ENCODE measurements at regions not wholly inside any gene's neighbourhood (a gene's known extent, or its start where the extent isn't known, plus 50 kb on each side); places are given as distances from the start of the nearest gene placed in this dataset.
"Not testable (repeated sequence)": the region's sequence is repeated elsewhere in the genome, so short reads cannot be mapped to it uniquely, and the experiment has no call there.

DNA sequence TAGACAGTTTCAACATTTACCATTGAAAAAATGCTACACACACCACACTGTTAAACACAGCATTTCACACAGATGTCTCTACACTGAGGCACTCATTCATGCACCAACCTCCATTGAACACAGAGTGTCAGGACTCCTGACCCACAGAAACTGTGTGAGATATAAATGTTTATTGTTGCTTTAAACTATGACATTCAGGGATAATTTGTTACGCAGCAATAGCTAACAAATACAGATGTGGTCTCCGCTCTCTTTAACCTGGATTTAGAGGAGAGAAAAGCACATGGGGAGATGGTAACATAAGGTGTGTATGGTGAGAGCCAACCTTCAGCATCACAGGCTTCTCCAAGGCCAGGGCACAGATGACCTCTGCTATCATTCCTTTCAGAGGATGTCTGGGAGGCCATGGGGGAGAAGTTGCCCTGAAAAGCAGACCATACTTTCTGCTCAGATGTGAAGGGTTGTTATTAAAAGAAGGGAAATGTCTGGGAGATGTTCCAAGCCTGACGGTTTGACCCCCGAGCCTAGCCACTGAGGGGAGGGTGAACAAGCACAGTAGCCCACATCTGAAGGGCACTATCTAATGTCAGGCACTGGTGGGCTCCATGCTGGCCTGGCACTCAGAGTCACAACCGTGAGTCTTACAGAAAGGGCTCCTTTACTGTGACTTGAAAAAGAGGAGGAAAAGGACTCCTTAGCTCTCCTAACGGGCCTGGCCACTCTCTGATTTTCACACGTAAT, 284.5 kb upstream of the TLE3 start:
- H3K27ac ChIP-seq (ENCODE audit: low read depth, low read length), result no peak overlapping the region
- 71 to 92% (median 89%) methylated on average over 7 of the region's 7 CpGs for WGBS, 3 donors

DNA sequence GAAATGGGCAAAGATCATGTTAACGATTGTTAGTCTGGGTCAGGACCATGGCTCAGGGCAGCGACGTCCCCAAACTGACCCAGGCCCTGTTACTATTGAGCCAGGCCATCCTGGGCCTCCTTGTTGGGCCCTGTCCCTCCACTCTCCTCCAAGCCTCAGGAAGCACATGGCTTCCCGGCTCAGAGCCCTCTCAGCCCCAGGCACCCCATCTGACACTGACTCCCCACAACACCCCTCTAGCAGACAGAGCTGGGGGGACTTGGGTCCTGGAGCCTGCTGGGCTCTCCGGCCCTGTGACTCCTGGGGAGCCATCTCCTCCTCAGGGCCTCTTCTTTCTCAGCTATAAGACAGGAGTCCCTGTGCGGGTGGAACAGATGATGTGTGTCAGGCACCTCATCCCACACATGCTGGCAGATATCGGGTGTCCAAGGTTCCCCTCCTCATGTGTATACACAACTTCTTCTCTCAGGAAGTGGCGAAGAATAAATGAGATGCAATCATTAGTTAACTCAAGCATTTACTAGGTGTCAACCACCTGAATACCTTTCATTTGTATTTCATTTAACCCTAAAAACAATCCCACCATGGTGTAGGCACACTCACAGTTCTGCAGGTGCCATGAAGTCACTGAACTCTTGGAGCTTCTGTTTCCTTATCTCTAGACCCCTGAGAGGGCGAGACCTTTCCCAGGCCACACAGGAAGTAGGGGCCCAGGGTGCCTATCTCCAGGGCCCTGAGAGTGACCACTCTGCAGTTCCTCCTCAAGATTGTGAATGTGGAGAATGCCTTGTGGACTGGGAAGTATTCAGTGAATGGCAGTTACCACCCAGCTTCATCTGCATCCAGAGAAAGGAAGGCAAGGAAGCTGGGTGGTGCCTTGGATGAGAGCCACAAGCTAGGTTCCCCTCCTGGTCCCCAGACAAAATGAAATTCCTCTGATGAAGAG, 282.5 kb upstream of the TLE3 start:
- H3K27ac ChIP-seq (ENCODE audit: low read depth, low read length), result no peak overlapping the region
- 90 to 94% (median 93%) methylated on average over 9 of the region's 9 CpGs for WGBS, 3 donors

DNA sequence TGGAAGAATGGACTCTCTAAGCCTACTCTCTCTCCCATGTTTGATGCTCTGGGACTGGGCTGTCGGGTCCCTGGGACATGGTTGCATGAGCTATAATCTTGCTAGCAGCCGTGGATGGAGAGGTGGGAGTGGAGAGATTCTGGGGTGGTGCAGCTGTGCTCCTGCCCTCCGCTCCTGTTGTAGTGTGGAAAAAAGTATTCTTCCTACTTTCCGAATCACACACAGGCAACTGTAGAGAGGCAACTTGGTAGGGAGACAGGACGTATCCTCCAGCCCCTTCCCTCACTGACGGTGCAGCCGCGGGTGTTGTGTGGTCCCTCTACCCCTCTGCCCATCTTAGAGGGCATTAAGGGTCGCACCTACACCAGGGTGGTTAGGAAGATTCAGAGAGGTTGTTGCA, 281.4 kb upstream of the TLE3 start:
- no peak overlapping the region for H3K27ac ChIP-seq (ENCODE audit: low read depth, low read length)
- 92 to 98% (median 93%) methylated on average over 9 of the region's 9 CpGs for WGBS, 3 donors

DNA sequence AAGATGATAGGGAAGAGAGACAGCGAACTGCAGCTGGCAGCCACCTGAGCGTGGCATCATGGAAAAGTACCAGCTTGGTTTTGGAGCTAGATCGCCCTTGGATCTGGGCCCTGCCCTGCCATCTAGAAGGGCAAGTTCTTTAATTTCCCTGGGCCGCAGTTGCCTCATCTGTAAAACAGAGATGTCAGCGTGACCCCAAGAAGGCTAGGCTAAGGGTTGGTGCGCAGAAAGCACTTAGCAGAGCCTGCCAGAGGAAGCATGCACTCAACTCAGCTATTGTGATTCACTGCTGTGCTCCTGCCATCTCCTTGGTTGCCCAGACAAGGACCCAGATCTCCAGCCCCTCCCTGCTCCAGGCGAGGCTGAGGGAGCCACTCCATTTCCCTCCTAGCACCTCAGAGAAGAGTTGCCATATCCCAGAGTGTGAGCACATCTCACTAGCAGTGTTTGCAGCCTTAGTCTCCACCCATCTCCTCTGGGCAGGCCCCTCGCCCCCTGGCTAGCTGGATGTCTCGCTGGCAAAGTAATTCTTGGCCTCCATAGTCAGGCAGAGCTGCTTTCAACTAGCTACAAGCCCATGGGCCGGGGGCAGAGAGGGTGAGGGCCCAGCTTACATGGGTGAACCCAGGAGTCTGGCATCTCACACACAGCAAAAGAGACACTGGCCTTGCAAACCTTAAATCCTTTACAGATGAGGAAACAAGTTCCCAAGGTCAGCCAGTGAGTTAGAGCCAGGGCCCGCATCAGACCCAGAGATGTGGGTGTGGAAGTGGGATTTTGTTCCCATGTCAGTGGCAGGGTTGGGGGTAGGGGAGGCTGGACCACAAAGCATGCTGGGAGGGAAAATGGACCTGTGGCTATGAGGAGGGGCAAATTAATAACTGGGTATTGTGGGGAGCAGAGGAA, 280.7 kb upstream of the TLE3 start:
- H3K27ac ChIP-seq (ENCODE audit: low read depth, low read length), result no peak overlapping the region
- WGBS, 3 donors, result 86 to 88% (median 87%) methylated on average over 11 of the region's 11 CpGs

DNA sequence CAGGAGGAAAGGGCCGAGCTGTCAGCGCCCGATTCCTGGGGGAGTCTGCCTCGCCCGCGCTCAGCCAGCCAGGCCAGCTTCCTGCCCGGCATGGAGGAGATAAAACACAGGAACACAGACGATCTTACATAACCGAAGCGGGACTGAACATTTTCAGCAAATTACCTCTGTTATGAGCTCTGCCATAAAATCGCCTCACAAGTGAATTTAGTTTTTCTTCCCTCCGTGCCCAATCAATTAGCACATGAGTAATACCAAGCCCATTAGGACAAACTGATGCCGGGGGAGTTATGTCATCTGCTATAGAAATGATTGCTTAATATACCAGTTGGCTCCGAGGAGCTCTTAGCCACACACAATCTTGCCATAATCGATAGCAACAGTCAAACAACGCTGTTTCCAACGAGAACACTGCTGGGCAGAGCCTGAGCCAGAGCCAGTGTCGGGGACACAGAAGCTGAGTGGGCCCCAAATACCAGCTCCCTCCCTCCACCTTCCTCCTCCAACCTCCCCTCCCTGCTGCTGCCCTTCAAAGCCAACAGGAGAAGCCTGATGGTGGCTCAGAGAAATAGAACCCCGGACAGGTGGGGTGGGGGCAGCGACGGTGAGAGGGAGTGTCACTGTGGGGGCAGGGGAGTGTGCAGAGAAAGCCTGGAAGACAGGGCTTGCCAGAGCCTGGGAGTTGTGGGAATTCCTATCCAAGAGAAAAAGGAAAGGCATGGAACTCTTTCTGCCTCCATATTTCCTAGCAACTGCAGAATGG, 279.4 kb upstream of the TLE3 start:
- no peak overlapping the region for H3K27ac ChIP-seq (ENCODE audit: low read depth, low read length)
- 2 to 9% (median 8%) methylated on average over 21 of the region's 21 CpGs for WGBS, 3 donors

DNA sequence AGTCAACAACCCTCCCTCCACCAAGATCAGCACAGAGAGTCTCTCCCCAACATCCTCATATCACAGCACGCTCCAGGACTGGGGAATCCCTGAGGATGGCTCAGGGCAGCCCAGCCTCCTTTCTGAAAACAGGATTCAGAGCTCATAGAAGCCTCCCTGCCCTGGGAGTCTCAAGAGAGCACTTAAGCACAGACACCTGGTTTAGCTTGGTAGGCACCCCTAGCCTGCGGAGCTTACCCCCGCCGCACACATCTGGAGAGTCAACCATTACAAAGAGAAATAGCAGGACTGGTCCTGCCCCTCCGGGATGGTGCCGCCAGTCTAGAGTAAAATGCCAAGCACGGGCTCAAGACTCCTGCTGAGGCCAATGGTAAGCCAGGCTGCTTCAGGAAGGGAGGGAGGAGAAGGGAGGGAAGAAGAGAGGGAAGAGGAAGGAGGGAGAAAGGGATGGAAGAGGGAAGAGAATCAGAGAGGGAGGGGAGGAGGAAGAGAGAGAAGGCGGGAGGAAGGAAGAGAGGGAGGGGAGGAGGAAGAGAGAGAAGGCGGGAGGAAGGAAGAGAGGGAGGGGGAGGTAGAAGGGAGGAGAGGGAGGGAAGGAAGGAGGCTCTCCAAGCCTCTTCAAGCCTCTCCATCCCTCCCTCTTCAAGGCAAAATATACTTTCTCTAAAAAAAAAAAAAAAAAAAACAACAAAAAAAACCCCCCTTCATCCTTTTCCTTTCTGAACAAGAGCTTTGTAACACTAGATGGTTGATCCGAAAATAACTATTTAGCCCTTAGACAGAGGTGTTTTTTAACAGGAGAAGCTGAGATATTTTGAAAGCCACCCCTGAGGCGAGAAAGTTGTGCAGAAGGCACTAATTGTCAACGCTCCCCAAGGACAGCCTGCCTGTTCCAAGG, 278.6 kb upstream of the TLE3 start:
- WGBS, 3 donors, result 31 to 50% (median 32%) methylated on average over 12 of the region's 12 CpGs
- no peak overlapping the region for H3K27ac ChIP-seq (ENCODE audit: low read depth, low read length)

DNA sequence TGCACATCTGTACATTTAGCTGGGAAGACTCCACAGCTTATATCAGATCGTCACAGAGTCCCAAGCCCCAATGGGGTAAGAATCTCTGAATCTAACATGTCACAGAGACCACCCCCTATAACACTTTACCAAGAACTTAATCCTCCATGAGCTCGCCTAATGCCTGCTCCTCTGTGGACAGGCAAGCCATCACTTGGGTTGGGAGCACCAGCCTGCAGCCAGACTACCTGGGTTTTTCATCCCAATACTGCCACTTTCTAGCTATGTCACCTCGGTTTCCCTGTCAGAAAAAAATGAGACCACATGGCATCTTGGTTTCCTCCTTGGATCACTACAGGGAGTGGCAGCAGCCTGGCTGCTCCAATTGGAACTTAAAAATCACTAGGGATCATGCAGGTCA, 277.9 kb upstream of the TLE3 start:
- WGBS, 3 donors, result 81 to 88% (median 86%) methylated on average over 3 of the region's 3 CpGs
- no peak overlapping the region for H3K27ac ChIP-seq (ENCODE audit: low read depth, low read length)

DNA sequence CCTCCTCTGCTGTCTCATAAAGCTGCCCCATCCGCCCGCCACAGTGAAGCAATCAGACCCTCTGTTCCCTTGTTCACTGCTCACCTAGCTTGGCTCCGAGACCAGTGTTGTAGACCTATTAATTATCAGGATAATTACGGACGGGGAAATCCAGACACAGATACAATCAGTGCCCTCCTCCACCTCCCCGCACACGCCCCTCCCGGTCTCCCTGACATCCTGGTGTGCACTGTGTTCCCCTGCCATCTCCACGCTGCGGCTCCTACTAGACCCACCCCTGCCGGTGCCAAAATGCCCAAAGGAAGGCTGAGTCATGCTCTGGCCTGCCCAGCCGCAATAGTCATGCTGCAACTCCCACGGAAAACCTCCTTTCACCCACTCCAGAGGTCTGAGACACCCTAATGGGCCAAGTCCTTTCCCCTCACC, 277.3 kb upstream of the TLE3 start:
- H3K27ac ChIP-seq (ENCODE audit: low read depth, low read length), result no peak overlapping the region
- WGBS, 3 donors, result 36 to 84% (median 46%) methylated on average over 13 of the region's 13 CpGs

DNA sequence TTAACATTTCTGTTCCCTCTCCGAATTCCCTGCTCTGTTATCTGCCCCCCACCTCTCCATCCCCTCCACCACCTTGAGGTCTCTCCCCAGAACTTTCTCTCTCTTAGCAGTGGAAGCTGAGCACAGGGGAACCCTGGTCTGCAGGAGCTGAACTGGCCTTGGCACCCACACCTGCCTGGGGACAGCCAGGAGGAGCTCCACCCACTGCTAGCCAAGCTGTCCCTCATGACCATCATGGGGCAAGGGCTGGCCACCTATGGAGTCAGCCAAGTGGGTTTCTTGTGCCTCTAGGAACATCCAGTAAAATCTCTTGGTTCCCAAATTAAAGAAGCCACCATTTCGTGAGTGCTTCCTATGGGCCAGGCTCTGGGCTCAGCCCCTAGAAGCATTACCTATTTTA, 276.4 kb upstream of the TLE3 start:
- WGBS, 3 donors, result 86 to 91% (median 89%) methylated on average over 2 of the region's 2 CpGs
- no peak overlapping the region for H3K27ac ChIP-seq (ENCODE audit: low read depth, low read length)

DNA sequence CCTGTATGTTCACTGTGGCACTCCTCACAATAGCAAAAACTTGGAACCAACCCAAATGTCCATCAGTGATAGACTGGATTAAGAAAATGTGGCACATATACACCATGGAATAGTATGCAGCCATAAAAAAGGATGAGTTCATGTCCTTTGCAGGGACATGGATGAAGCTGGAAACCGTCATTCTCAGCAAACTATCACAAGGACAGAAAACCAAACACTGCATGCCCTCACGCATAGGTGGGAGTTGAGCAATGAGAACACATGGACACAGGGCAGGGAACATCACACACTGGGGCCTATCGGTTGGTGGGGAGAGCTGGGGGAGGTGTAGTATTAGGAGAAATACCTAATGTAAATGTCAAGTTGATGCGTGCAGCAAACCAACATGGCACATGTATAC, 275.7 kb upstream of the TLE3 start:
- WGBS, 3 donors, result 92 to 97% (median 95%) methylated on average over 4 of the region's 4 CpGs

DNA sequence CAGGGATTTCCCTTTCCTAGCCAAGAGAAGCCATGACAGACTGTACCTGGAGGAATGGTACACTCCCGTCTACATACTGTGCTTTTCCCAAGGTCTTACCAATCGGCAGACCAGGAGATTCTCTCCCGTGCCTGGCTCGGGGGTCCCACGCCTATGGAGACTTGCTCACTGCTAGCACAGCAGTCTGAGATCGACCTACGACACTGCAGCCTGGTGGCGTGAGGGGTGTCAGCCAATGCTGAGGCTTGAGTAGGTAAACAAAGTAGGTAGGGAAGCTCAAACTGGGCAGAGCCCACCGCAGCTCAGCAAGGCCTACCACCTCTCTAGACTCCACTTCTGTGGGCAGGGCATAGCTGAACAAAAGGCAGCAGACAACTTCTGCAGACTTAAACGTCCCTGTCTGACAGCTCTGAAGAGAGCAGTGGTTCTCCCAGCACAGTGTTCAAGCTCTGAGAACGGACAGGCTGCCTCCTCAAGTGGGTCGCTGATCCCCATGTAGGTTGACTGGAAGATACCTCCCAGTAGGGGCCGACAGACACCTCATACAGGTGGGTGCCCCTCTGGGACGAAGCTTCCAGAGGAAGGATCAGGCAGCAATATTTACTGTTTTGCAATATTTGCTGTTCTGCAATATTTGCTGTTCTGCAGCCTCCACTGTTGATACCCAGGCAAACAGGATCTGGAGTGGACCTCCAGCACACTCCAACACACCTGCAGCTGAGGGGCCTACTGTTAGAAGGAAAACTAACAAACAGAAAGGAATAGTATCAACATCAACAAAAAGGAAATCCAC, 270.4 kb upstream of the TLE3 start:
- 71 to 86% (median 84%) methylated on average over 14 of the region's 14 CpGs for whole genome bisulfite sequencing, 3 donors
- H3K27ac ChIP-seq (ENCODE audit: low read depth, low read length), result not testable (repeated sequence)

More for the DNA sequence above, 275.7 kb upstream of the TLE3 start:
- not testable (repeated sequence) for H3K27ac ChIP-seq (ENCODE audit: low read depth, low read length)

DNA sequence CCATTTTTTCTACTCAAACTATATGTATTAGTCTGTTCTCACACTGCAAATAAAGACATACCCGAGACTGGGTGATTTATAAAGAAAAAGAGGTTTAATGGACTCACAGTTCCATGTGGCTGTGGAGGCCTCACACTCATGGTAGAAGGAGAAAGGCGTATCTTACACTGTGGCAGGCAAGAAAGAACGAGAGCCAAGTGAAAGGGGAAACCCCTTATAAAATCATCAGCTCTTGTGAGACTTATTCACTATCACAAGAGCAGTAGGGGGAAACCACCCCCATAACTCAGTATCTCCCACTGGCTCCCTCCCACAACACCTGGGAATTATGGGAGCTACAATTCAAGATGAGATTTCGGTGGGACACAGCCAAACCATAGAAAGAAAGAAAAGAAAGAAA, 266.3 kb upstream of the TLE3 start:
- not testable (repeated sequence) for H3K27ac ChIP-seq (ENCODE audit: low read depth, low read length)
- 87 to 89% (median 87%) methylated on average over 4 of the region's 4 CpGs for WGBS, 3 donors

DNA sequence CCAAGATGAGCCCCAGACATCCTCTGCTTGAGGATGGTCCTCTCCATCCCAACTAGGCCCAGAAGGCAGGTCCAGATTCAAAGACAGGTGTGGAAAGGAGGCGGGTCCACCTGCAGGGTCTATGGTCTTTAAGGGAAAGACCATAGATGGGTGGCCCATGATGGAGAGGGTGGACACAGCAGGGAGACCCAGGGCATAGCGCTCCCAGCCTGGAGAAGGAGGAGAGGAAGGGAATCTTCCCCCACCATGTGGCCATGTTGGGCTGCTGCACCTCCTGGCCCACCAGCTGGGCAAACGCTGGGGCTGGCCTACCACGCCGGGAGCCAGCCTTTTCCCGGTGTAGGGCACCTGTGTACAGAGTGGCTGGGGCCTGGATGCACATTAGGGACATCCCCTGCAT, 265.2 kb upstream of the TLE3 start:
- H3K27ac ChIP-seq (ENCODE audit: low read depth, low read length), result no peak overlapping the region
- WGBS, 3 donors, result 32 to 52% (median 43%) methylated on average over 6 of the region's 6 CpGs

DNA sequence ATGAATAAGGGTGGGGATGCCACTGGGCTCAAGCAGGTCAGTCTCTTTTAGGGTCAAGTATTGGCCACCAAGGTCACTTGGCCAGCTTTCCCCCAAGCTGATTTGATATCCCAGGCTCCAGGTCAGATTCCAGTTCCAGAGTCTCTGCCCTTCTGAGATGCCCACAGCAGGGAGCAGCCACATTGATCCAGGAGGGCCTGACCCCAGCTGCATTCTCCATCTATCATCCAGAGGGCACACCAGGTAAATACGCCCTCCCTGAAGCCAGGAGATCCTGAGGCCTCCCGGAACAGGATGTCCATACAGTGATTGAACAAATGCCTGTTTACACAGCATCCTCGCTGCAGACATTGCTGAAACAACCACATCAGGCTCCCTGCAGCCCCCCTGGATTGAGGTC, 264.6 kb upstream of the TLE3 start:
- WGBS, 3 donors, result 64 to 96% (median 87%) methylated on average over 3 of the region's 3 CpGs
- H3K27ac ChIP-seq (ENCODE audit: low read depth, low read length), result no peak overlapping the region

DNA sequence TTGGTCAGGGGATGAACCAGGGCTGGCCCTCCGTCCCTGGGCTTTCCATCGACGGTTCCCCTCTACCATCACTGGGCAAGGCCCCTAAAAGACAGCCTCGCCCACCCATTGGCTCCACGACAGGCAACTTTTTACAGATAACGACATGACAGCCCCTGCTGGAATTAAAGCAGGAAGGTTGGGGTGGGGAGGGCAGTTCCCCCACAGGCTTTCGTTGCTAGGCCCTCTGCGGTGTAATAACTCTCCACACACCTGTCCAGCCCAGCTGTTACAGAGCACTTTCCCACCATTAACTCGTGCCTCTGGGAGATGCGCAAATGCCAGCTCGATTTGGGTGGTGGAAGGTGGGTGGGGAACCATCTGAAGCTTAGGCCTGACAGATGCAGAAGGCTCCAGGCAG, 264.2 kb upstream of the TLE3 start:
- WGBS, 3 donors, result 93 to 95% (median 94%) methylated on average over 11 of the region's 11 CpGs
- no peak overlapping the region for H3K27ac ChIP-seq (ENCODE audit: low read depth, low read length)

DNA sequence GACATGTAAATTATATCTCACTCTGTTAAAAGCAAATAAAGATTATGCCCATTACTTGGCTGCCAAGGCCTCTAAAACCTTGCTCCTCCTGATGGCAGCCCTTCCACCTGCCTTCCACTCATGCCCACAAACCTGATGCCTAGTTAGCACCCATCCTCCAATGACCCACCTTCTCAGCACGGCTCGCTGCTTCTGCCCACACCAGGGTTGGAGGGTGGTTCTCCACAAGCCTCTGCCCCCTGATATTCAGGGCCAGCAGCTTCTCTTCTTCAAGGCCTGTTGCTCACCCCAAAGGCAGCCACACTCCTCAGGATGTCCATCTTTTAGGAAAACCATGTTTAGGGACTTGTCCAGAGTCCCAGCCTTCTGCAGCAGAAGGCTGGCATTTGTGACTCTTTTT, 263.4 kb upstream of the TLE3 start:
- no peak overlapping the region for H3K27ac ChIP-seq (ENCODE audit: low read depth, low read length)
- 95 to 97% (median 97%) methylated on average over 2 of the region's 2 CpGs for WGBS, 3 donors

Measured in adipose tissue (tissue), 3 donors.